GM23338 (cell line): ENCODE measurements at regions not wholly inside any gene's neighbourhood (a gene's known extent, or its start where the extent isn't known, plus 50 kb on each side); places are given as distances from the start of the nearest gene placed in this dataset.

Experiments used
- ATAC-seq: fragments of 200-7000 bp; cut with Tn5 transposase; 3 replicates; pipeline ENCODE4 v1.9.1; 2020
- DNase-seq: peaks from one replicate; pipeline ENCODE4 v3.0.0-alpha.2; 2015; ENCODE audit warnings: low spot score
- H2AFZ ChIP-seq: fragments of 200-600 bp; sonication (generic); 2 replicates; pipeline ENCODE4 v1.8.0; 2016; ENCODE audit warnings: antibody characterized with exemption, mild to moderate bottlenecking, moderate library complexity
- H3F3A ChIP-seq: fragments of 200-600 bp; sonication (generic); replicated peaks from 2 replicates; pipeline ENCODE4 v1.8.0; 2017; ENCODE audit warnings: antibody characterized with exemption, mixed run types, low read depth
- H3K27ac ChIP-seq: fragments of 200-600 bp; sonication (generic); 2 replicates; pipeline ENCODE4 v1.6.1; 2016; ENCODE audit warnings: low read depth
- H3K27me3 ChIP-seq: fragments of 200-600 bp; sonication (generic); 2 replicates; pipeline ENCODE4 v1.8.0; 2016; ENCODE audit warnings: mild to moderate bottlenecking, mixed run types, moderate library complexity; ENCODE audit not compliant: insufficient read depth
- H3K36me3 ChIP-seq: fragments of 200-600 bp; sonication (generic); 2 replicates; pipeline ENCODE4 v1.8.0; 2016; ENCODE audit warnings: mild to moderate bottlenecking; ENCODE audit not compliant: insufficient read depth
- H3K4me1 ChIP-seq: fragments of 200-600 bp; sonication (generic); 2 replicates; pipeline ENCODE4 v1.8.0; 2016; ENCODE audit warnings: mild to moderate bottlenecking, moderate library complexity; ENCODE audit not compliant: insufficient read depth
- H3K4me2 ChIP-seq: fragments of 200-600 bp; sonication (generic); 2 replicates; pipeline ENCODE4 v1.7.1; 2017; ENCODE audit warnings: mixed run types
- H3K4me3 ChIP-seq: fragments of 200-600 bp; sonication (generic); 2 replicates; pipeline ENCODE4 v1.6.1; 2016; ENCODE audit warnings: mixed run types
- H3K79me2 ChIP-seq: fragments of 200-600 bp; sonication (generic); replicated peaks from 2 replicates; pipeline ENCODE4 v1.8.0; 2017; ENCODE audit warnings: mild to moderate bottlenecking; ENCODE audit not compliant: insufficient read depth
- H3K9me2 ChIP-seq: fragments of 200-600 bp; sonication (generic); 2 replicates; pipeline ENCODE4 v1.8.0; 2017; ENCODE audit not compliant: insufficient read depth
- H4K20me1 ChIP-seq: fragments of 200-600 bp; sonication (generic); replicated peaks from 2 replicates; pipeline ENCODE4 v1.8.0; 2017; ENCODE audit warnings: mild to moderate bottlenecking; ENCODE audit not compliant: insufficient read depth
- H3K27ac Mint-ChIP-seq: 2 replicates; pipeline ENCODE4 v1.8.0; 2020; ENCODE audit warnings: inconsistent platforms, mild to moderate bottlenecking, moderate library complexity, mixed read lengths
- H3K27me3 Mint-ChIP-seq: 3 replicates; pipeline ENCODE4 v1.8.0; 2022; ENCODE audit warnings: low read depth, mild to moderate bottlenecking, moderate library complexity, mixed read lengths, inconsistent platforms; ENCODE audit not compliant: insufficient read depth, poor library complexity
- H3K36me3 Mint-ChIP-seq: 3 replicates; pipeline ENCODE4 v1.8.0; 2021; ENCODE audit warnings: low read depth, mild to moderate bottlenecking, inconsistent platforms, moderate library complexity, mixed read lengths
- H3K4me1 Mint-ChIP-seq: 3 replicates; pipeline ENCODE4 v1.8.0; 2020; ENCODE audit warnings: mild to moderate bottlenecking, inconsistent platforms, mixed read lengths
- H3K4me3 Mint-ChIP-seq: 3 replicates; pipeline ENCODE4 v1.8.0; 2021; ENCODE audit warnings: moderate library complexity, mild to moderate bottlenecking, inconsistent platforms, mixed read lengths
- H3K9me3 Mint-ChIP-seq: 3 replicates; pipeline ENCODE4 v1.8.0; 2020; ENCODE audit warnings: moderate library complexity, mild to moderate bottlenecking, inconsistent platforms, mixed read lengths
- CREB1 ChIP-seq: fragments of 250-450 bp; sonication (Bioruptor Pico); IDR thresholded peaks from 2 replicates; pipeline ENCODE4 v1.5.0; 2020; ENCODE audit warnings: low read depth, mild to moderate bottlenecking, moderate library complexity
- EZH2 ChIP-seq: fragments of 200-600 bp; sonication (generic); IDR thresholded peaks from one replicate; pipeline ENCODE4 v1.8.0; 2017; ENCODE audit warnings: antibody characterized with exemption, mild to moderate bottlenecking, low read depth; ENCODE audit not compliant: unreplicated experiment
- JUNB ChIP-seq: IDR thresholded peaks from one replicate; pipeline ENCODE4 v1.6.1; 2016; ENCODE audit warnings: antibody characterized with exemption; ENCODE audit not compliant: unreplicated experiment
- NANOG ChIP-seq: IDR thresholded peaks from 2 replicates; pipeline ENCODE4 v1.6.1; 2016; ENCODE audit warnings: antibody characterized with exemption, borderline replicate concordance
- POLR2AphosphoS5 ChIP-seq: IDR thresholded peaks from 2 replicates; pipeline ENCODE4 v1.6.1; 2016; ENCODE audit warnings: antibody characterized with exemption, low read depth
- STAT1 ChIP-seq: IDR thresholded peaks from one replicate; pipeline ENCODE4 v1.6.1; 2016; ENCODE audit warnings: antibody characterized with exemption; ENCODE audit not compliant: unreplicated experiment
- ZNF114 ChIP-seq: fragments of 250-450 bp; sonication (Bioruptor Pico); IDR thresholded peaks from 2 replicates; pipeline ENCODE4 v1.5.0; 2020; ENCODE audit warnings: mild to moderate bottlenecking, moderate library complexity
- ZNF331 ChIP-seq: fragments of 250-450 bp; sonication (Bioruptor Pico); IDR thresholded peaks from 2 replicates; pipeline ENCODE4 v1.5.0; 2020; ENCODE audit warnings: low read depth, mild to moderate bottlenecking, moderate library complexity
- TF ChIP-seq, protein P1 (sequence below): fragments of 250-450 bp; sonication (Bioruptor Pico); IDR thresholded peaks from 2 replicates; pipeline ENCODE4 v1.5.0; 2020; ENCODE audit warnings: mild to moderate bottlenecking, moderate library complexity
- TF ChIP-seq, protein P2 (sequence below): IDR thresholded peaks from 2 replicates; pipeline ENCODE4 v1.6.1; 2016; ENCODE audit warnings: antibody characterized with exemption
- TF ChIP-seq, protein P3 (sequence below): IDR thresholded peaks from one replicate; pipeline ENCODE4 v1.6.1; 2018; ENCODE audit warnings: antibody characterized with exemption; ENCODE audit not compliant: unreplicated experiment

GRCh38 chr12:102748704-102749103 is 168.3 kb downstream of the PAH start (continued):
- TF ChIP-seq, protein P1, sequence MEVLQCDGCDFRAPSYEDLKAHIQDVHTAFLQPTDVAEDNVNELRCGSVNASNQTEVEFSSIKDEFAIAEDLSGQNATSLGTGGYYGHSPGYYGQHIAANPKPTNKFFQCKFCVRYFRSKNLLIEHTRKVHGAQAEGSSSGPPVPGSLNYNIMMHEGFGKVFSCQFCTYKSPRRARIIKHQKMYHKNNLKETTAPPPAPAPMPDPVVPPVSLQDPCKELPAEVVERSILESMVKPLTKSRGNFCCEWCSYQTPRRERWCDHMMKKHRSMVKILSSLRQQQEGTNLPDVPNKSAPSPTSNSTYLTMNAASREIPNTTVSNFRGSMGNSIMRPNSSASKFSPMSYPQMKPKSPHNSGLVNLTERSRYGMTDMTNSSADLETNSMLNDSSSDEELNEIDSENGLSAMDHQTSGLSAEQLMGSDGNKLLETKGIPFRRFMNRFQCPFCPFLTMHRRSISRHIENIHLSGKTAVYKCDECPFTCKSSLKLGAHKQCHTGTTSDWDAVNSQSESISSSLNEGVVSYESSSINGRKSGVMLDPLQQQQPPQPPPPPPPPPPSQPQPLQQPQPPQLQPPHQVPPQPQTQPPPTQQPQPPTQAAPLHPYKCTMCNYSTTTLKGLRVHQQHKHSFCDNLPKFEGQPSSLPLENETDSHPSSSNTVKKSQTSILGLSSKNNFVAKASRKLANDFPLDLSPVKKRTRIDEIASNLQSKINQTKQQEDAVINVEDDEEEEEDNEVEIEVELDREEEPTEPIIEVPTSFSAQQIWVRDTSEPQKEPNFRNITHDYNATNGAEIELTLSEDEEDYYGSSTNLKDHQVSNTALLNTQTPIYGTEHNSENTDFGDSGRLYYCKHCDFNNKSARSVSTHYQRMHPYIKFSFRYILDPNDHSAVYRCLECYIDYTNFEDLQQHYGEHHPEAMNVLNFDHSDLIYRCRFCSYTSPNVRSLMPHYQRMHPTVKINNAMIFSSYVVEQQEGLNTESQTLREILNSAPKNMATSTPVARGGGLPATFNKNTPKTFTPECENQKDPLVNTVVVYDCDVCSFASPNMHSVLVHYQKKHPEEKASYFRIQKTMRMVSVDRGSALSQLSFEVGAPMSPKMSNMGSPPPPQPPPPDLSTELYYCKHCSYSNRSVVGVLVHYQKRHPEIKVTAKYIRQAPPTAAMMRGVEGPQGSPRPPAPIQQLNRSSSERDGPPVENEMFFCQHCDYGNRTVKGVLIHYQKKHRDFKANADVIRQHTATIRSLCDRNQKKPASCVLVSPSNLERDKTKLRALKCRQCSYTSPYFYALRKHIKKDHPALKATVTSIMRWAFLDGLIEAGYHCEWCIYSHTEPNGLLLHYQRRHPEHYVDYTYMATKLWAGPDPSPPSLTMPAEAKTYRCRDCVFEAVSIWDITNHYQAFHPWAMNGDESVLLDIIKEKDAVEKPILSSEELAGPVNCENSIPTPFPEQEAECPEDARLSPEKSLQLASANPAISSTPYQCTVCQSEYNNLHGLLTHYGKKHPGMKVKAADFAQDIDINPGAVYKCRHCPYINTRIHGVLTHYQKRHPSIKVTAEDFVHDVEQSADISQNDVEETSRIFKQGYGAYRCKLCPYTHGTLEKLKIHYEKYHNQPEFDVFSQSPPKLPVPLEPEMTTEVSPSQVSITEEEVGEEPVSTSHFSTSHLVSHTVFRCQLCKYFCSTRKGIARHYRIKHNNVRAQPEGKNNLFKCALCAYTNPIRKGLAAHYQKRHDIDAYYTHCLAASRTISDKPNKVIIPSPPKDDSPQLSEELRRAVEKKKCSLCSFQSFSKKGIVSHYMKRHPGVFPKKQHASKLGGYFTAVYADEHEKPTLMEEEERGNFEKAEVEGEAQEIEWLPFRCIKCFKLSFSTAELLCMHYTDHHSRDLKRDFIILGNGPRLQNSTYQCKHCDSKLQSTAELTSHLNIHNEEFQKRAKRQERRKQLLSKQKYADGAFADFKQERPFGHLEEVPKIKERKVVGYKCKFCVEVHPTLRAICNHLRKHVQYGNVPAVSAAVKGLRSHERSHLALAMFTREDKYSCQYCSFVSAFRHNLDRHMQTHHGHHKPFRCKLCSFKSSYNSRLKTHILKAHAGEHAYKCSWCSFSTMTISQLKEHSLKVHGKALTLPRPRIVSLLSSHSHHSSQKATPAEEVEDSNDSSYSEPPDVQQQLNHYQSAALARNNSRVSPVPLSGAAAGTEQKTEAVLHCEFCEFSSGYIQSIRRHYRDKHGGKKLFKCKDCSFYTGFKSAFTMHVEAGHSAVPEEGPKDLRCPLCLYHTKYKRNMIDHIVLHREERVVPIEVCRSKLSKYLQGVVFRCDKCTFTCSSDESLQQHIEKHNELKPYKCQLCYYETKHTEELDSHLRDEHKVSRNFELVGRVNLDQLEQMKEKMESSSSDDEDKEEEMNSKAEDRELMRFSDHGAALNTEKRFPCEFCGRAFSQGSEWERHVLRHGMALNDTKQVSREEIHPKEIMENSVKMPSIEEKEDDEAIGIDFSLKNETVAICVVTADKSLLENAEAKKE (CRISPR knock-in tag): no peak
- TF ChIP-seq ZNF331 (CRISPR knock-in tag) (no peak), STAT1 (no peak)

- Histone ChIP-seq H3K9me2 (0 out of 2 replicates have a peak, but pooled peaks cover 5% of the 10 kb centered on the region), H3K27me3 (no peaks in the 10 kb centered on the region), H2AFZ (no peak overlapping the region), H3K36me3 (no peaks in the 10 kb centered on the region), H3F3A (no peaks in the 10 kb centered on the region), H3K4me2 (no peak overlapping the region), H3K4me1 (no peaks in the 10 kb centered on the region), H4K20me1 (no peaks in the 10 kb centered on the region), H3K4me3 (no peak overlapping the region), H3K27ac (no peak overlapping the region), H3K79me2 (no peaks in the 10 kb centered on the region)
- Mint-ChIP-seq H3K4me3 (no peak overlapping the region), H3K4me1 (no peaks in the 10 kb centered on the region), H3K9me3 (no peaks in the 10 kb centered on the region; the same call in 1 of the 3 replicates), H3K36me3 (no peaks in the 10 kb centered on the region), H3K27me3 (no peaks in the 10 kb centered on the region), H3K27ac (no peak overlapping the region)
- ATAC-seq (no peak), DNase-seq (no peak)
- no peak for TF ChIP-seq CREB1
- no peak for TF ChIP-seq POLR2AphosphoS5
- no peak for TF ChIP-seq ZNF331 (CRISPR knock-in tag)
- TF ChIP-seq, protein P2, sequence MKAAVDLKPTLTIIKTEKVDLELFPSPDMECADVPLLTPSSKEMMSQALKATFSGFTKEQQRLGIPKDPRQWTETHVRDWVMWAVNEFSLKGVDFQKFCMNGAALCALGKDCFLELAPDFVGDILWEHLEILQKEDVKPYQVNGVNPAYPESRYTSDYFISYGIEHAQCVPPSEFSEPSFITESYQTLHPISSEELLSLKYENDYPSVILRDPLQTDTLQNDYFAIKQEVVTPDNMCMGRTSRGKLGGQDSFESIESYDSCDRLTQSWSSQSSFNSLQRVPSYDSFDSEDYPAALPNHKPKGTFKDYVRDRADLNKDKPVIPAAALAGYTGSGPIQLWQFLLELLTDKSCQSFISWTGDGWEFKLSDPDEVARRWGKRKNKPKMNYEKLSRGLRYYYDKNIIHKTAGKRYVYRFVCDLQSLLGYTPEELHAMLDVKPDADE: no peak
- TF ChIP-seq, protein P3, sequence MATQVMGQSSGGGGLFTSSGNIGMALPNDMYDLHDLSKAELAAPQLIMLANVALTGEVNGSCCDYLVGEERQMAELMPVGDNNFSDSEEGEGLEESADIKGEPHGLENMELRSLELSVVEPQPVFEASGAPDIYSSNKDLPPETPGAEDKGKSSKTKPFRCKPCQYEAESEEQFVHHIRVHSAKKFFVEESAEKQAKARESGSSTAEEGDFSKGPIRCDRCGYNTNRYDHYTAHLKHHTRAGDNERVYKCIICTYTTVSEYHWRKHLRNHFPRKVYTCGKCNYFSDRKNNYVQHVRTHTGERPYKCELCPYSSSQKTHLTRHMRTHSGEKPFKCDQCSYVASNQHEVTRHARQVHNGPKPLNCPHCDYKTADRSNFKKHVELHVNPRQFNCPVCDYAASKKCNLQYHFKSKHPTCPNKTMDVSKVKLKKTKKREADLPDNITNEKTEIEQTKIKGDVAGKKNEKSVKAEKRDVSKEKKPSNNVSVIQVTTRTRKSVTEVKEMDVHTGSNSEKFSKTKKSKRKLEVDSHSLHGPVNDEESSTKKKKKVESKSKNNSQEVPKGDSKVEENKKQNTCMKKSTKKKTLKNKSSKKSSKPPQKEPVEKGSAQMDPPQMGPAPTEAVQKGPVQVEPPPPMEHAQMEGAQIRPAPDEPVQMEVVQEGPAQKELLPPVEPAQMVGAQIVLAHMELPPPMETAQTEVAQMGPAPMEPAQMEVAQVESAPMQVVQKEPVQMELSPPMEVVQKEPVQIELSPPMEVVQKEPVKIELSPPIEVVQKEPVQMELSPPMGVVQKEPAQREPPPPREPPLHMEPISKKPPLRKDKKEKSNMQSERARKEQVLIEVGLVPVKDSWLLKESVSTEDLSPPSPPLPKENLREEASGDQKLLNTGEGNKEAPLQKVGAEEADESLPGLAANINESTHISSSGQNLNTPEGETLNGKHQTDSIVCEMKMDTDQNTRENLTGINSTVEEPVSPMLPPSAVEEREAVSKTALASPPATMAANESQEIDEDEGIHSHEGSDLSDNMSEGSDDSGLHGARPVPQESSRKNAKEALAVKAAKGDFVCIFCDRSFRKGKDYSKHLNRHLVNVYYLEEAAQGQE: no peak
- TF ChIP-seq JUNB: no peak
- no peak for TF ChIP-seq ZNF114 (CRISPR knock-in tag)
- TF ChIP-seq NANOG: no peak
- TF ChIP-seq STAT1: no peak
- no peak for TF ChIP-seq EZH2
Measured at GRCh38 chr12:102746963-102747362, 170.1 kb downstream of the PAH start.
